ENCODE measurements at regions not wholly inside any gene's neighbourhood (a gene's known extent, or its start where the extent isn't known, plus 50 kb on each side); places are given as distances from the start of the nearest gene placed in this dataset.

GRCh38 chr6:33901822-33902456, 98.1 kb upstream of the MLN start:
- TF ChIP-seq, protein P1, sequence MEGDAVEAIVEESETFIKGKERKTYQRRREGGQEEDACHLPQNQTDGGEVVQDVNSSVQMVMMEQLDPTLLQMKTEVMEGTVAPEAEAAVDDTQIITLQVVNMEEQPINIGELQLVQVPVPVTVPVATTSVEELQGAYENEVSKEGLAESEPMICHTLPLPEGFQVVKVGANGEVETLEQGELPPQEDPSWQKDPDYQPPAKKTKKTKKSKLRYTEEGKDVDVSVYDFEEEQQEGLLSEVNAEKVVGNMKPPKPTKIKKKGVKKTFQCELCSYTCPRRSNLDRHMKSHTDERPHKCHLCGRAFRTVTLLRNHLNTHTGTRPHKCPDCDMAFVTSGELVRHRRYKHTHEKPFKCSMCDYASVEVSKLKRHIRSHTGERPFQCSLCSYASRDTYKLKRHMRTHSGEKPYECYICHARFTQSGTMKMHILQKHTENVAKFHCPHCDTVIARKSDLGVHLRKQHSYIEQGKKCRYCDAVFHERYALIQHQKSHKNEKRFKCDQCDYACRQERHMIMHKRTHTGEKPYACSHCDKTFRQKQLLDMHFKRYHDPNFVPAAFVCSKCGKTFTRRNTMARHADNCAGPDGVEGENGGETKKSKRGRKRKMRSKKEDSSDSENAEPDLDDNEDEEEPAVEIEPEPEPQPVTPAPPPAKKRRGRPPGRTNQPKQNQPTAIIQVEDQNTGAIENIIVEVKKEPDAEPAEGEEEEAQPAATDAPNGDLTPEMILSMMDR (IDR thresholded peaks at IDR 0.05): no peak
- no peak for TF ChIP-seq POLR2A (IDR thresholded peaks at IDR 0.05)

All from lower leg skin (tissue), 3 donors.